ENCODE measurements at regions not wholly inside any gene's neighbourhood (a gene's known extent, or its start where the extent isn't known, plus 50 kb on each side); places are given as distances from the start of the nearest gene placed in this dataset.

GRCh38 chr9:86589273-86589672, 235.1 kb upstream of the TUT7 start:
- 84 to 91% methylated on average over 6 of the region's 6 CpGs for WGBS, 2 donors
- intact Hi-C loops (cut with DNase I) = no loop called here

GRCh38 chr9:86586144-86586494, 231.9 kb upstream of the TUT7 start:
- Histone ChIP-seq H3K4me3 (ENCODE audit: low read length in 2 of 2) (peak overlapping the region in 1 of 2 donors; percentile 6), H3K4me1 (ENCODE audit: control insufficient read depth in 1 of 2, insufficient read depth in 2 of 2, low read length in 2 of 2) (no peaks in the 10 kb centered on the region), H3K36me3 (ENCODE audit: control insufficient read depth in 1 of 2, insufficient read depth in 2 of 2, low read length in 1 of 2) (no peaks in the 10 kb centered on the region), H3K27me3 (ENCODE audit: control insufficient read depth in 1 of 2, insufficient read depth in 2 of 2, low read length in 1 of 2) (no peaks in the 10 kb centered on the region), H3K27ac (ENCODE audit: low read depth in 1 of 2, low read length in 2 of 2) (no peak overlapping the region), H3K9me3 (ENCODE audit: control insufficient read depth, low read length) (no peaks in the 10 kb centered on the region)
- intact Hi-C loops (cut with DNase I) = no loop called here
- no peak for ATAC-seq (ENCODE audit: low FRiP score)
- no peak for DNase-seq

More at GRCh38 chr9:86589273-86589672, 235.1 kb upstream of the TUT7 start:
- H3K4me1 ChIP-seq (ENCODE audit: control insufficient read depth in 1 of 2, insufficient read depth in 2 of 2, low read length in 2 of 2) = no peaks in the 10 kb centered on the region
- H3K27ac ChIP-seq (ENCODE audit: low read depth in 1 of 2, low read length in 2 of 2) = no peak overlapping the region
- H3K4me3 ChIP-seq (ENCODE audit: low read length in 2 of 2) = no peak overlapping the region
- no peaks in the 10 kb centered on the region for H3K36me3 ChIP-seq (ENCODE audit: control insufficient read depth in 1 of 2, insufficient read depth in 2 of 2, low read length in 1 of 2)
- DNase-seq (no peak), ATAC-seq (ENCODE audit: low FRiP score) (no peak)
- H3K27me3 ChIP-seq (ENCODE audit: control insufficient read depth in 1 of 2, insufficient read depth in 2 of 2, low read length in 1 of 2) = no peaks in the 10 kb centered on the region
- no peaks in the 10 kb centered on the region for H3K9me3 ChIP-seq (ENCODE audit: control insufficient read depth, low read length)

- Histone ChIP-seq H3K9me3 (ENCODE audit: control insufficient read depth, low read length) (no peaks in the 10 kb centered on the region), H3K4me1 (ENCODE audit: control insufficient read depth in 1 of 2, insufficient read depth in 2 of 2, low read length in 2 of 2) (no peaks in the 10 kb centered on the region), H3K27me3 (ENCODE audit: control insufficient read depth in 1 of 2, insufficient read depth in 2 of 2, low read length in 1 of 2) (no peaks in the 10 kb centered on the region), H3K4me3 (ENCODE audit: low read length in 2 of 2) (peak overlapping the region; percentile 6 to 27), H3K27ac (ENCODE audit: low read depth in 1 of 2, low read length in 2 of 2) (no peak overlapping the region), H3K36me3 (ENCODE audit: control insufficient read depth in 1 of 2, insufficient read depth in 2 of 2, low read length in 1 of 2) (no peaks in the 10 kb centered on the region)
- DNase-seq = no peak
- intact Hi-C loops (cut with DNase I) = no loop called here
- WGBS, 2 donors = 31 to 34% methylated on average over 7 of the region's 7 CpGs
- ATAC-seq (ENCODE audit: low FRiP score) = peak; percentile 62
Observed at GRCh38 chr9:86585422-86586143, 231.4 kb upstream of the TUT7 start.

GRCh38 chr9:86580688-86581087, 226.5 kb upstream of the TUT7 start:
- Histone ChIP-seq H3K4me1 (ENCODE audit: control insufficient read depth in 1 of 2, insufficient read depth in 2 of 2, low read length in 2 of 2) (no peaks in the 10 kb centered on the region), H3K9me3 (ENCODE audit: control insufficient read depth, low read length) (no peaks in the 10 kb centered on the region), H3K4me3 (ENCODE audit: low read length in 2 of 2) (no peak overlapping the region), H3K36me3 (ENCODE audit: control insufficient read depth in 1 of 2, insufficient read depth in 2 of 2, low read length in 1 of 2) (no peaks in the 10 kb centered on the region), H3K27me3 (ENCODE audit: control insufficient read depth in 1 of 2, insufficient read depth in 2 of 2, low read length in 1 of 2) (no peaks in the 10 kb centered on the region), H3K27ac (ENCODE audit: low read depth in 1 of 2, low read length in 2 of 2) (no peak overlapping the region)
- ATAC-seq (ENCODE audit: low FRiP score) (no peak), DNase-seq (no peak)
- intact Hi-C loops (cut with DNase I) = no loop called here
- WGBS, 2 donors = 90 to 93% methylated on average over 6 of the region's 6 CpGs

GRCh38 chr9:86578722-86579121, 224.5 kb upstream of the TUT7 start:
- no peaks in the 10 kb centered on the region for H3K27me3 ChIP-seq (ENCODE audit: control insufficient read depth in 1 of 2, insufficient read depth in 2 of 2, low read length in 1 of 2)
- H3K36me3 ChIP-seq (ENCODE audit: control insufficient read depth in 1 of 2, insufficient read depth in 2 of 2, low read length in 1 of 2) = no peaks in the 10 kb centered on the region
- intact Hi-C loops (cut with DNase I) = no loop called here
- peaks cover 1% of the 10 kb centered on the region for H3K9me3 ChIP-seq (ENCODE audit: control insufficient read depth, low read length)
- no peaks in the 10 kb centered on the region for H3K4me1 ChIP-seq (ENCODE audit: control insufficient read depth in 1 of 2, insufficient read depth in 2 of 2, low read length in 2 of 2)
- no peak overlapping the region for H3K27ac ChIP-seq (ENCODE audit: low read depth in 1 of 2, low read length in 2 of 2)
- DNase-seq (no peak), ATAC-seq (ENCODE audit: low FRiP score) (no peak)
- H3K4me3 ChIP-seq (ENCODE audit: low read length in 2 of 2) = no peak overlapping the region
- WGBS, 2 donors = 85 to 89% methylated on average over 3 of the region's 3 CpGs

GRCh38 chr9:86577420-86578333, 223.5 kb upstream of the TUT7 start:
- Histone ChIP-seq H3K27ac (ENCODE audit: low read depth in 1 of 2, low read length in 2 of 2) (no peak overlapping the region), H3K4me1 (ENCODE audit: control insufficient read depth in 1 of 2, insufficient read depth in 2 of 2, low read length in 2 of 2) (no peaks in the 10 kb centered on the region), H3K27me3 (ENCODE audit: control insufficient read depth in 1 of 2, insufficient read depth in 2 of 2, low read length in 1 of 2) (no peaks in the 10 kb centered on the region), H3K9me3 (ENCODE audit: control insufficient read depth, low read length) (peaks cover 1% of the 10 kb centered on the region), H3K36me3 (ENCODE audit: control insufficient read depth in 1 of 2, insufficient read depth in 2 of 2, low read length in 1 of 2) (no peaks in the 10 kb centered on the region), H3K4me3 (ENCODE audit: low read length in 2 of 2) (no peak overlapping the region)
- ATAC-seq (ENCODE audit: low FRiP score) (no peak), DNase-seq (no peak)
- WGBS, 2 donors = 80 to 82% methylated on average over 30 of the region's 30 CpGs
- intact Hi-C loops (cut with DNase I) = no loop called here

- intact Hi-C loops (cut with DNase I) = no loop called here
- Histone ChIP-seq H3K4me3 (ENCODE audit: low read length in 2 of 2) (no peak overlapping the region), H3K9me3 (ENCODE audit: control insufficient read depth, low read length) (peaks cover 1% of the 10 kb centered on the region), H3K27me3 (ENCODE audit: control insufficient read depth in 1 of 2, insufficient read depth in 2 of 2, low read length in 1 of 2) (no peaks in the 10 kb centered on the region), H3K27ac (ENCODE audit: low read depth in 1 of 2, low read length in 2 of 2) (no peak overlapping the region), H3K4me1 (ENCODE audit: control insufficient read depth in 1 of 2, insufficient read depth in 2 of 2, low read length in 2 of 2) (no peaks in the 10 kb centered on the region), H3K36me3 (ENCODE audit: control insufficient read depth in 1 of 2, insufficient read depth in 2 of 2, low read length in 1 of 2) (no peaks in the 10 kb centered on the region)
- ATAC-seq (ENCODE audit: low FRiP score) (no peak), DNase-seq (no peak)
- 92% methylated on average over 9 of the region's 9 CpGs for WGBS, 2 donors
Observed at GRCh38 chr9:86575825-86576525, 221.8 kb upstream of the TUT7 start.

GRCh38 chr9:86575137-86575536, 220.9 kb upstream of the TUT7 start:
- Histone ChIP-seq H3K9me3 (ENCODE audit: control insufficient read depth, low read length) (peaks cover 1% of the 10 kb centered on the region), H3K36me3 (ENCODE audit: control insufficient read depth in 1 of 2, insufficient read depth in 2 of 2, low read length in 1 of 2) (no peaks in the 10 kb centered on the region), H3K4me1 (ENCODE audit: control insufficient read depth in 1 of 2, insufficient read depth in 2 of 2, low read length in 2 of 2) (no peaks in the 10 kb centered on the region), H3K27me3 (ENCODE audit: control insufficient read depth in 1 of 2, insufficient read depth in 2 of 2, low read length in 1 of 2) (no peaks in the 10 kb centered on the region), H3K4me3 (ENCODE audit: low read length in 2 of 2) (no peak overlapping the region), H3K27ac (ENCODE audit: low read depth in 1 of 2, low read length in 2 of 2) (no peak overlapping the region)
- ATAC-seq (ENCODE audit: low FRiP score) = no peak
- intact Hi-C loops (cut with DNase I) = no loop called here
- no peak for DNase-seq
